ENCODE measurements at regions not wholly inside any gene's neighbourhood (a gene's known extent, or its start where the extent isn't known, plus 50 kb on each side); places are given as distances from the start of the nearest gene placed in this dataset.

- Histone ChIP-seq H2AFZ (replicated peaks) (no peak overlapping the region), H3K4me1 (no peaks in the 10 kb centered on the region), H3K27ac (no peak overlapping the region), H3K9ac (no peak overlapping the region), H3F3A (ENCODE audit: low read depth) (no peaks in the 10 kb centered on the region), H3K9me3 (ENCODE audit: low read depth) (no peaks in the 10 kb centered on the region), H3K36me3 (no peaks in the 10 kb centered on the region), H3K79me2 (ENCODE audit: low read depth) (no peaks in the 10 kb centered on the region), H3K27me3 (no peaks in the 10 kb centered on the region), H3K4me2 (no peak overlapping the region), H3K4me3 (no peak overlapping the region), H4K20me1 (ENCODE audit: low read depth) (no peaks in the 10 kb centered on the region)
- Mint-ChIP-seq H3K36me3 (no peaks in the 10 kb centered on the region), H3K9me3 (peaks cover 14% of the 10 kb centered on the region), H3K27ac (no peak overlapping the region), H3K4me1 (no peaks in the 10 kb centered on the region), H3K27me3 (ENCODE audit: insufficient read depth, low read depth) (no peaks in the 10 kb centered on the region), H3K4me3 (no peak overlapping the region)
- DNase-seq (ENCODE audit: low spot score) = no peak
- TF ChIP-seq EZH2 (IDR thresholded peaks at IDR 0.05) (no peak), EZH2phosphoT487 (IDR thresholded peaks at IDR 0.05) (no peak)
- TF ChIP-seq, protein P1, sequence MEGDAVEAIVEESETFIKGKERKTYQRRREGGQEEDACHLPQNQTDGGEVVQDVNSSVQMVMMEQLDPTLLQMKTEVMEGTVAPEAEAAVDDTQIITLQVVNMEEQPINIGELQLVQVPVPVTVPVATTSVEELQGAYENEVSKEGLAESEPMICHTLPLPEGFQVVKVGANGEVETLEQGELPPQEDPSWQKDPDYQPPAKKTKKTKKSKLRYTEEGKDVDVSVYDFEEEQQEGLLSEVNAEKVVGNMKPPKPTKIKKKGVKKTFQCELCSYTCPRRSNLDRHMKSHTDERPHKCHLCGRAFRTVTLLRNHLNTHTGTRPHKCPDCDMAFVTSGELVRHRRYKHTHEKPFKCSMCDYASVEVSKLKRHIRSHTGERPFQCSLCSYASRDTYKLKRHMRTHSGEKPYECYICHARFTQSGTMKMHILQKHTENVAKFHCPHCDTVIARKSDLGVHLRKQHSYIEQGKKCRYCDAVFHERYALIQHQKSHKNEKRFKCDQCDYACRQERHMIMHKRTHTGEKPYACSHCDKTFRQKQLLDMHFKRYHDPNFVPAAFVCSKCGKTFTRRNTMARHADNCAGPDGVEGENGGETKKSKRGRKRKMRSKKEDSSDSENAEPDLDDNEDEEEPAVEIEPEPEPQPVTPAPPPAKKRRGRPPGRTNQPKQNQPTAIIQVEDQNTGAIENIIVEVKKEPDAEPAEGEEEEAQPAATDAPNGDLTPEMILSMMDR (IDR thresholded peaks at IDR 0.05) = no peak
These were observed 133.8 kb downstream of the TMEM38B start for GRCh38 chr9:105828171-105828570.

DNA sequence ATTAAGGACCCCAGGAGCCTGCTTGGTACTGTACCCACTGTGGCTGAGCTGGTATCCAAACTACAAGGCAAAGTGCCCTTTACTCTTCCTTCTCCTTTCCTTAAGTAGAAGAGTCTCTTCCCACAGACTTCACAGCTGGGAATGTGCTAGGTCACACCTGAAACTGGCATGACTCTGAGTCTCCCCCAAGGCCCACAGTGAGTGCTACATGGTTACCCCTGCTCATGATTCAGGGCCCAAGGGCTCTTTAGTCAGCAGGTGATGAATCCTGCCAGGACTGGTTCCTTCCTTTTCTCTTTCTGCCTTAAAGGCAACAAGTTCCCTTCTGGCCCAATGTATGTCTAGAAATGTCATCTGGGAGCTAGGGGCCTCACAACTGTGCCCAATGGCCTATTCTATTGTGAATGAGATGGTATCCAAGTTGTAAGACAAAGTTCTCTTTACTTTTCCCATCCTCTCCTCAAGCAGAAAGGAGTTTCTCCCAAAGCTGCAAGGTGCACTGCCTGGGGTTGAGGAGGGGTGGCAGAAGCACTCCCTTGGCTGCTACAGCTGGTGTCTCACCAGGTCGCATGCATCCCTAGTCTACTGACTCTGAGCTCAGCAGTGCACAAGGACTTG is 134.4 kb downstream of the TMEM38B start:
- no peaks in the 10 kb centered on the region for H3K4me1 ChIP-seq
- H4K20me1 ChIP-seq (ENCODE audit: low read depth) = no peaks in the 10 kb centered on the region
- no peak for DNase-seq (ENCODE audit: low spot score)
- TF ChIP-seq, protein P1 (IDR thresholded peaks at IDR 0.05) = no peak
- TF ChIP-seq EZH2 (IDR thresholded peaks at IDR 0.05) = no peak
- TF ChIP-seq EZH2phosphoT487 (IDR thresholded peaks at IDR 0.05) = no peak
- H3K4me3 Mint-ChIP-seq = no peak overlapping the region
- no peaks in the 10 kb centered on the region for H3K36me3 Mint-ChIP-seq
- H3K27ac Mint-ChIP-seq = no peak overlapping the region
- no peak overlapping the region for H3K4me2 ChIP-seq
- no peak overlapping the region for H3K27ac ChIP-seq
- H3K36me3 ChIP-seq = no peaks in the 10 kb centered on the region
- no peaks in the 10 kb centered on the region for H3K9me3 ChIP-seq (ENCODE audit: low read depth)
- H3K9ac ChIP-seq = no peak overlapping the region
- no peaks in the 10 kb centered on the region for H3K27me3 ChIP-seq
- H3K4me1 Mint-ChIP-seq = peaks cover 2% of the 10 kb centered on the region
- no peaks in the 10 kb centered on the region for H3F3A ChIP-seq (ENCODE audit: low read depth)
- no peak overlapping the region for H2AFZ ChIP-seq (replicated peaks)
- no peaks in the 10 kb centered on the region for H3K79me2 ChIP-seq (ENCODE audit: low read depth)
- peaks cover 9% of the 10 kb centered on the region for H3K9me3 Mint-ChIP-seq
- no peaks in the 10 kb centered on the region for H3K27me3 Mint-ChIP-seq (ENCODE audit: insufficient read depth, low read depth)
- no peak overlapping the region for H3K4me3 ChIP-seq

DNA sequence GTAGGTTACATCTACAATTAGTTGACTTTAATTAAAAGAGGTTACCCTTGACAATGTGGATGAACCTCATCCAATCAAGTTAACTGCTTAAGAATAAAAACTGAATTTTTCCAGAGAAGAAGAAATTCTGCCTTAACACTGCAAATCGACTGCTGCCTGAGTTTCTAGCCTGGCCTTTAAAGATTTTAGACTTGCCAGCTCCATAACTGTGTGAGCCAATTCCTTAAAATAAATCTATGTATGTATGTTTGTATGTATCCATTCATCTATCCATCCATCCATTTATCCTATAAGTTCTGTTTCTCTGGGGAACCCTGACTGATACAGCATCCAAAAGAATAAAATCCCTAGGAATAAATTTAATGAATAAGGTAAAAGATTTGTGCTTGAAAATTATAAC is 136.1 kb downstream of the TMEM38B start:
- no peaks in the 10 kb centered on the region for H3F3A ChIP-seq (ENCODE audit: low read depth)
- no peak overlapping the region for H3K4me2 ChIP-seq
- H3K4me1 ChIP-seq = no peaks in the 10 kb centered on the region
- Mint-ChIP-seq H3K9me3 (peaks cover 3% of the 10 kb centered on the region), H3K27me3 (ENCODE audit: insufficient read depth, low read depth) (no peaks in the 10 kb centered on the region), H3K4me1 (peaks cover 9% of the 10 kb centered on the region), H3K4me3 (no peak overlapping the region), H3K27ac (no peak overlapping the region), H3K36me3 (no peaks in the 10 kb centered on the region)
- TF ChIP-seq, protein P1 (IDR thresholded peaks at IDR 0.05) = no peak
- TF ChIP-seq EZH2phosphoT487 (IDR thresholded peaks at IDR 0.05) = no peak
- no peak for TF ChIP-seq EZH2 (IDR thresholded peaks at IDR 0.05)
- no peaks in the 10 kb centered on the region for H3K27me3 ChIP-seq
- H3K36me3 ChIP-seq = no peaks in the 10 kb centered on the region
- no peaks in the 10 kb centered on the region for H3K9me3 ChIP-seq (ENCODE audit: low read depth)
- no peaks in the 10 kb centered on the region for H3K79me2 ChIP-seq (ENCODE audit: low read depth)
- H4K20me1 ChIP-seq (ENCODE audit: low read depth) = no peaks in the 10 kb centered on the region
- H3K9ac ChIP-seq = no peak overlapping the region
- H3K4me3 ChIP-seq = no peak overlapping the region
- no peak overlapping the region for H2AFZ ChIP-seq (replicated peaks)
- no peak for DNase-seq (ENCODE audit: low spot score)
- no peak overlapping the region for H3K27ac ChIP-seq

All from neural progenitor cell (in vitro differentiated cells).